ENCODE measurements at regions not wholly inside any gene's neighbourhood (a gene's known extent, or its start where the extent isn't known, plus 50 kb on each side); places are given as distances from the start of the nearest gene placed in this dataset.
A peak's percentile ranks its signal among the peaks of the same experiment; 100 is the strongest.

GRCh38 chr2:120861576-120862191, 126.0 kb downstream of the GLI2 start:
- no peak for DNase-seq (ENCODE audit: low read depth)
- no peak overlapping the region for H3K4me3 ChIP-seq (ENCODE audit: low read depth, low read length)

- no peak for DNase-seq (ENCODE audit: low read depth)
- no peak overlapping the region for H3K4me3 ChIP-seq (ENCODE audit: low read depth, low read length)
Measured at GRCh38 chr2:120862201-120863060, 126.8 kb downstream of the GLI2 start.

GRCh38 chr2:120863146-120863545, 127.5 kb downstream of the GLI2 start:
- no peak for DNase-seq (ENCODE audit: low read depth)
- no peak overlapping the region for H3K4me3 ChIP-seq (ENCODE audit: low read depth, low read length)

- no peak for DNase-seq (ENCODE audit: low read depth)
- no peak overlapping the region for H3K4me3 ChIP-seq (ENCODE audit: low read depth, low read length)
Measured at GRCh38 chr2:120863661-120864320, 128.1 kb downstream of the GLI2 start.

- no peak for DNase-seq (ENCODE audit: low read depth)
- no peak overlapping the region for H3K4me3 ChIP-seq (ENCODE audit: low read depth, low read length)
Measured at GRCh38 chr2:120864981-120865380, 129.3 kb downstream of the GLI2 start.

GRCh38 chr2:120865656-120866055, 130.0 kb downstream of the GLI2 start:
- no peak for DNase-seq (ENCODE audit: low read depth)
- H3K4me3 ChIP-seq (ENCODE audit: low read depth, low read length) = no peak overlapping the region

- DNase-seq (ENCODE audit: low read depth) = no peak
- no peak overlapping the region for H3K4me3 ChIP-seq (ENCODE audit: low read depth, low read length)
Measured at GRCh38 chr2:120866071-120866470, 130.4 kb downstream of the GLI2 start.

- DNase-seq (ENCODE audit: low read depth) = no peak
- H3K4me3 ChIP-seq (ENCODE audit: low read depth, low read length) = peak overlapping the region; percentile 41
Measured at GRCh38 chr2:120866483-120867140, 130.9 kb downstream of the GLI2 start.

- no peak for DNase-seq (ENCODE audit: low read depth)
- peak overlapping the region; percentile 41 for H3K4me3 ChIP-seq (ENCODE audit: low read depth, low read length)
Measured at GRCh38 chr2:120867290-120868241, 131.9 kb downstream of the GLI2 start.

GRCh38 chr2:120868366-120868765, 132.7 kb downstream of the GLI2 start:
- DNase-seq (ENCODE audit: low read depth) = no peak
- peak overlapping the region; percentile 41 for H3K4me3 ChIP-seq (ENCODE audit: low read depth, low read length)

- no peak for DNase-seq (ENCODE audit: low read depth)
Measured at GRCh38 chr2:120869036-120869729, 133.5 kb downstream of the GLI2 start.

GRCh38 chr2:120869730-120870466, 134.2 kb downstream of the GLI2 start:
- DNase-seq (ENCODE audit: low read depth) = no peak
- H3K4me3 ChIP-seq (ENCODE audit: low read depth, low read length) = no peak overlapping the region

More at GRCh38 chr2:120869036-120869729, 133.5 kb downstream of the GLI2 start:
- H3K4me3 ChIP-seq (ENCODE audit: low read depth, low read length) = no peak overlapping the region

- DNase-seq (ENCODE audit: low read depth) = no peak
- no peak overlapping the region for H3K4me3 ChIP-seq (ENCODE audit: low read depth, low read length)
Measured at GRCh38 chr2:120870467-120870788, 134.8 kb downstream of the GLI2 start.

GRCh38 chr2:120871016-120871635, 135.5 kb downstream of the GLI2 start:
- no peak overlapping the region for H3K4me3 ChIP-seq (ENCODE audit: low read depth, low read length)
- DNase-seq (ENCODE audit: low read depth) = no peak

GRCh38 chr2:120871881-120872620, 136.4 kb downstream of the GLI2 start:
- DNase-seq (ENCODE audit: low read depth) = no peak
- H3K4me3 ChIP-seq (ENCODE audit: low read depth, low read length) = no peak overlapping the region

- no peak for DNase-seq (ENCODE audit: low read depth)
- no peak overlapping the region for H3K4me3 ChIP-seq (ENCODE audit: low read depth, low read length)
Measured at GRCh38 chr2:120873958-120874887, 138.6 kb downstream of the GLI2 start.

Measured in skeletal muscle cell (primary cell).